Caco-2 (cell line): ENCODE measurements at regions not wholly inside any gene's neighbourhood (a gene's known extent, or its start where the extent isn't known, plus 50 kb on each side); places are given as distances from the start of the nearest gene placed in this dataset.

ENCODE experiments used
- BruUV-seq: library from RNA; stranded (reverse); fragments of 400-500 nt; replicated peaks from 2 replicates; lab custom pipeline; 2021; lab: Mats Ljungman, UMichigan
- CTCF ChIA-PET: fragments of 300-600 bp; sonication (Branson Sonifier 250); formaldehyde crosslinking; loops from one replicate; lab custom pipeline; 2022; ENCODE audit warnings: antibody characterized with exemption; lab: Charles Lee
- POLR2A ChIA-PET: fragments of 300-600 bp; sonication (Branson Sonifier 250); formaldehyde crosslinking; loops from one replicate; lab custom pipeline; 2022; ENCODE audit warnings: antibody characterized with exemption; lab: Charles Lee
- DNase-seq, 2 experiments: peaks; one replicate each; pipeline versions ENCODE4 v3.0.0 to v3.0.0-alpha.2; 2020 to 2022
- H3K27me3 ChIP-seq: replicated peaks from 2 replicates; pipeline ENCODE4 v1.6.0; 2011; ENCODE audit warnings: low read length; ENCODE audit not compliant: control insufficient read depth, insufficient read depth
- H3K36me3 ChIP-seq: 2 replicates; pipeline ENCODE4 v1.5.1; 2011; ENCODE audit warnings: low read length; ENCODE audit not compliant: control insufficient read depth, insufficient read depth
- H3K4me1 ChIP-seq: fragments of 250-450 bp; sonication (Bioruptor Pico); 2 replicates; pipeline ENCODE4 v1.5.1; 2020; ENCODE audit warnings: mild to moderate bottlenecking
- H3K4me3 ChIP-seq: 2 replicates; pipeline ENCODE4 v1.5.1; 2011; ENCODE audit warnings: low read depth, mild to moderate bottlenecking, control low read depth, low read length
- H3K9me3 ChIP-seq: fragments of 250-450 bp; sonication (Bioruptor Pico); 2 replicates; pipeline ENCODE4 v1.5.1; 2020; ENCODE audit warnings: mild to moderate bottlenecking, moderate library complexity
- H3K27ac Mint-ChIP-seq: one replicate; pipeline ENCODE4 v1.8.0; 2022; ENCODE audit warnings: mixed read lengths; ENCODE audit not compliant: unreplicated experiment
- H3K27me3 Mint-ChIP-seq: one replicate; pipeline ENCODE4 v1.8.0; 2022; ENCODE audit warnings: mixed read lengths; ENCODE audit not compliant: insufficient read depth, unreplicated experiment
- H3K36me3 Mint-ChIP-seq: one replicate; pipeline ENCODE4 v1.8.0; 2022; ENCODE audit warnings: mild to moderate bottlenecking, mixed read lengths; ENCODE audit not compliant: insufficient read depth, unreplicated experiment
- H3K4me1 Mint-ChIP-seq: one replicate; pipeline ENCODE4 v1.8.0; 2022; ENCODE audit warnings: low read depth, mixed read lengths; ENCODE audit not compliant: unreplicated experiment
- H3K4me3 Mint-ChIP-seq: one replicate; pipeline ENCODE4 v1.8.0; 2022; ENCODE audit warnings: mild to moderate bottlenecking, moderate library complexity, mixed read lengths; ENCODE audit not compliant: unreplicated experiment
- H3K9me3 Mint-ChIP-seq: one replicate; pipeline ENCODE4 v1.8.0; 2022; ENCODE audit warnings: mixed read lengths; ENCODE audit not compliant: unreplicated experiment
- intact Hi-C: fragments of 100-400 bp; cut with micrococcal nuclease; formaldehyde crosslinking; loops from one replicate; pipeline ENCODE4 v1.10.0; 2022; ENCODE audit not compliant: unreplicated experiment
- TF ChIP-seq, protein P1 (sequence below), 2 experiments: fragments of 200-600 bp in 1 of 2; IDR thresholded peaks; 1 replicate in 1 of 2; 2 replicates in 1 of 2; pipeline versions ENCODE4 v1.5.1 to v1.8.0; 2011 to 2022; ENCODE audit warnings: antibody characterized with exemption in 1 of 2, control low read depth in 1 of 2, inconsistent platforms in 1 of 2, low read depth in 1 of 2, low read length in 1 of 2, mild to moderate bottlenecking in 1 of 2, moderate library complexity in 1 of 2; ENCODE audit not compliant: insufficient read depth in 1 of 2, severe bottlenecking in 1 of 2, unreplicated experiment in 1 of 2

DNA sequence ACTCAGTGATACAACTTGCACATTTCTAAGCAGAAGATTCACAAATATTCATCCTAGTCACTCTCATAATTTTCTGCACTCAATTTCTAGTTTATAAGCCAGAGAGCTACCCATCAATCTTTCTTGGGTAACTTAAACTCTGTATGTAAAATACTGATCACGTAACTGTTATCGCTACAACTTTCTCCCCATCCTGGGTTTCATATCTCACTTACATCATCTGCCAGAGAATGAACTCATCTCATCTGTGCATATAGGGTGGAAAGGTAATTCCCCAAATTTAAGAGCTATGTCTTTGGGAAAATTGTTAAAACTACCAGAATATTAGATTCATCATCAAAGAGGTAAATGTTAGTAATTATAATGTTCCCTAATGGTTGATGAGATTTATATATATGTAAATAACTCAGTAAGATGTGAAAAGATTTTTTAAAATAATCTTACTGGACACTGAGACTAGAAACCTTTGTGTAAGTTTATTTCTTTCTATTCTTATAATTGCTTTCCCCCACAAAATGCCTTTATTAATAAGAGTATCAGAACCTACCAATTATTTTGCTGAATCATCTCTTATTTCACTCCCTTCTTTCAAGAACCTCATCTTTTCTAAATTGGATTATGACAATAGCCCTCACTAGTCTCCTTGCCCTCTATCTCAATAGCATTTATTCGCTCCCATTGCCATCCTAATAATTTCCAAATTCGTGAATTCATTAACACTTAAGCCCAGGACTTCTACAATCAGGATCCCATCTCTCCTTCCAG lies 729.0 kb downstream of the EPHA4 start:
- Mint-ChIP-seq H3K4me1 (no peaks in the 10 kb centered on the region), H3K4me3 (no peak overlapping the region), H3K36me3 (no peaks in the 10 kb centered on the region), H3K27me3 (peaks cover 4% of the 10 kb centered on the region), H3K27ac (no peak overlapping the region), H3K9me3 (no peaks in the 10 kb centered on the region)
- CTCF ChIA-PET: no interaction called here
- TF ChIP-seq, protein P1, sequence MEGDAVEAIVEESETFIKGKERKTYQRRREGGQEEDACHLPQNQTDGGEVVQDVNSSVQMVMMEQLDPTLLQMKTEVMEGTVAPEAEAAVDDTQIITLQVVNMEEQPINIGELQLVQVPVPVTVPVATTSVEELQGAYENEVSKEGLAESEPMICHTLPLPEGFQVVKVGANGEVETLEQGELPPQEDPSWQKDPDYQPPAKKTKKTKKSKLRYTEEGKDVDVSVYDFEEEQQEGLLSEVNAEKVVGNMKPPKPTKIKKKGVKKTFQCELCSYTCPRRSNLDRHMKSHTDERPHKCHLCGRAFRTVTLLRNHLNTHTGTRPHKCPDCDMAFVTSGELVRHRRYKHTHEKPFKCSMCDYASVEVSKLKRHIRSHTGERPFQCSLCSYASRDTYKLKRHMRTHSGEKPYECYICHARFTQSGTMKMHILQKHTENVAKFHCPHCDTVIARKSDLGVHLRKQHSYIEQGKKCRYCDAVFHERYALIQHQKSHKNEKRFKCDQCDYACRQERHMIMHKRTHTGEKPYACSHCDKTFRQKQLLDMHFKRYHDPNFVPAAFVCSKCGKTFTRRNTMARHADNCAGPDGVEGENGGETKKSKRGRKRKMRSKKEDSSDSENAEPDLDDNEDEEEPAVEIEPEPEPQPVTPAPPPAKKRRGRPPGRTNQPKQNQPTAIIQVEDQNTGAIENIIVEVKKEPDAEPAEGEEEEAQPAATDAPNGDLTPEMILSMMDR (IDR thresholded peaks at IDR 0.05; ENCODE audit: insufficient read depth in 1 of 2, low read depth in 1 of 2, low read length in 1 of 2, severe bottlenecking in 1 of 2, unreplicated experiment in 1 of 2): no peak
- Histone ChIP-seq H3K36me3 (no peaks in the 10 kb centered on the region), H3K4me1 (0 out of 2 replicates have a peak, but pooled peaks cover 5% of the 10 kb centered on the region), H3K27me3 (no peaks in the 10 kb centered on the region), H3K4me3 (no peak overlapping the region), H3K9me3 (no peaks in the 10 kb centered on the region)
- POLR2A ChIA-PET: no interaction called here
- no TSS peak for BruUV-seq
- intact Hi-C loops: no loop called here
- DNase-seq: no peak

DNA sequence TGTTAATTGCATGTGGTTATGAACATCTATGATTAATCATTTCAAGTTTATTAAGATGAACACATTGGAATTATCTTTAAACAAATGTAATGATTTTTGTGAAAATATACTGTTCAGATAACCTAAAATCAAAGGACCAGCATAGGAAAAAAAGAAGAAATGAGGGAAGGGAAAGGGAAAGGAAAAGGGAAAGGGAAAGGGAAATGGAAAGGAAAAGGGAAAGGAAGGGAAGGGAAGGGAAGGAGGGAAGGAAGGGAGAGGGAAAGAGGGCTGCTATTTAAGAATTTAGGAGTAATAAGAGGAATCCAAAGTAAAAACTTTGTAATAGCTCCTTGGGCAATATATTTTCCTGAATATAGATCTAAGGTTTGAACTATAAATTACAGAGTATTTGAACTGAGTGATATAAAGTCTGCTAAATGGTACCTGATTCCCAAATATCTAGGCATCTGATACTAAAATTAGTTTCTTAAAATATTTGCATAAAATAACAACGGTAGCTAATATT lies 726.3 kb downstream of the EPHA4 start:
- Histone ChIP-seq H3K36me3 (no peaks in the 10 kb centered on the region), H3K4me3 (no peak overlapping the region), H3K27me3 (no peaks in the 10 kb centered on the region), H3K4me1 (0 out of 2 replicates have a peak, but pooled peaks cover 5% of the 10 kb centered on the region), H3K9me3 (0 out of 2 replicates have a peak, but pooled peaks cover 3% of the 10 kb centered on the region)
- no peak for DNase-seq
- Mint-ChIP-seq H3K36me3 (no peaks in the 10 kb centered on the region), H3K4me3 (no peak overlapping the region), H3K27me3 (peaks cover 6% of the 10 kb centered on the region), H3K4me1 (no peaks in the 10 kb centered on the region), H3K27ac (no peak overlapping the region), H3K9me3 (no peaks in the 10 kb centered on the region)
- ChIA-PET CTCF (no interaction called here), POLR2A (no interaction called here)
- intact Hi-C loops: no loop called here
- TF ChIP-seq, protein P1 (IDR thresholded peaks at IDR 0.05; ENCODE audit: insufficient read depth in 1 of 2, low read depth in 1 of 2, low read length in 1 of 2, severe bottlenecking in 1 of 2, unreplicated experiment in 1 of 2): no peak
- no TSS peak for BruUV-seq

GRCh38 chr2:220847006-220847405 lies 725.1 kb downstream of the EPHA4 start:
- TF ChIP-seq, protein P1 (IDR thresholded peaks at IDR 0.05; ENCODE audit: insufficient read depth in 1 of 2, low read depth in 1 of 2, low read length in 1 of 2, severe bottlenecking in 1 of 2, unreplicated experiment in 1 of 2): no peak
- intact Hi-C loops: no loop called here
- Histone ChIP-seq H3K4me1 (0 out of 2 replicates have a peak, but pooled peaks cover 5% of the 10 kb centered on the region), H3K36me3 (no peaks in the 10 kb centered on the region), H3K27me3 (no peaks in the 10 kb centered on the region), H3K9me3 (0 out of 2 replicates have a peak, but pooled peaks cover 3% of the 10 kb centered on the region), H3K4me3 (no peak overlapping the region)
- DNase-seq: no peak
- Mint-ChIP-seq H3K27ac (no peak overlapping the region), H3K27me3 (peaks cover 6% of the 10 kb centered on the region), H3K4me3 (no peak overlapping the region), H3K36me3 (no peaks in the 10 kb centered on the region), H3K9me3 (no peaks in the 10 kb centered on the region), H3K4me1 (no peaks in the 10 kb centered on the region)
- POLR2A ChIA-PET: no interaction called here
- no TSS peak for BruUV-seq
- CTCF ChIA-PET: no interaction called here
